Effector memory CD8-positive, alpha-beta T cell (primary cell): ENCODE measurements at regions not wholly inside any gene's neighbourhood (a gene's known extent, or its start where the extent isn't known, plus 50 kb on each side); places are given as distances from the start of the nearest gene placed in this dataset.
"Not testable (repeated sequence)": the region's sequence is repeated elsewhere in the genome, so short reads cannot be mapped to it uniquely, and the experiment has no call there.

Source experiments
- ATAC-seq: fragments of 150-1000 bp; cut with Tn5 transposase; replicated peaks from 2 replicates; pipeline ENCODE4 v1.10.0; 2021; ENCODE audit warnings: mild to moderate bottlenecking, moderate library complexity
- DNase-seq, 3 experiments: peaks; one replicate each; pipeline ENCODE4 v3.0.0; 2021
- H3K27ac Mint-ChIP-seq, 2 donors: one replicate each; pipeline ENCODE4 v1.8.0; 2022; ENCODE audit warnings: mild to moderate bottlenecking in 2 of 2, mixed read lengths in 2 of 2, moderate library complexity in 2 of 2
- H3K27me3 Mint-ChIP-seq, 2 donors: one replicate each; pipeline ENCODE4 v1.8.0; 2022; ENCODE audit warnings: mixed read lengths in 2 of 2
- H3K36me3 Mint-ChIP-seq: one replicate; pipeline ENCODE4 v1.8.0; 2022; ENCODE audit warnings: mild to moderate bottlenecking, moderate library complexity, mixed read lengths; ENCODE audit not compliant: insufficient read depth
- H3K4me1 Mint-ChIP-seq, 2 donors: one replicate each; pipeline ENCODE4 v1.8.0; 2022; ENCODE audit warnings: low read depth in 2 of 2, mixed read lengths in 2 of 2
- H3K4me3 Mint-ChIP-seq, 2 donors: one replicate each; pipeline ENCODE4 v1.8.0; 2022; ENCODE audit warnings: mild to moderate bottlenecking in 2 of 2, mixed read lengths in 2 of 2, moderate library complexity in 2 of 2
- H3K9me3 Mint-ChIP-seq, 2 donors: one replicate each; pipeline ENCODE4 v1.8.0; 2022; ENCODE audit warnings: mixed read lengths in 2 of 2

DNA sequence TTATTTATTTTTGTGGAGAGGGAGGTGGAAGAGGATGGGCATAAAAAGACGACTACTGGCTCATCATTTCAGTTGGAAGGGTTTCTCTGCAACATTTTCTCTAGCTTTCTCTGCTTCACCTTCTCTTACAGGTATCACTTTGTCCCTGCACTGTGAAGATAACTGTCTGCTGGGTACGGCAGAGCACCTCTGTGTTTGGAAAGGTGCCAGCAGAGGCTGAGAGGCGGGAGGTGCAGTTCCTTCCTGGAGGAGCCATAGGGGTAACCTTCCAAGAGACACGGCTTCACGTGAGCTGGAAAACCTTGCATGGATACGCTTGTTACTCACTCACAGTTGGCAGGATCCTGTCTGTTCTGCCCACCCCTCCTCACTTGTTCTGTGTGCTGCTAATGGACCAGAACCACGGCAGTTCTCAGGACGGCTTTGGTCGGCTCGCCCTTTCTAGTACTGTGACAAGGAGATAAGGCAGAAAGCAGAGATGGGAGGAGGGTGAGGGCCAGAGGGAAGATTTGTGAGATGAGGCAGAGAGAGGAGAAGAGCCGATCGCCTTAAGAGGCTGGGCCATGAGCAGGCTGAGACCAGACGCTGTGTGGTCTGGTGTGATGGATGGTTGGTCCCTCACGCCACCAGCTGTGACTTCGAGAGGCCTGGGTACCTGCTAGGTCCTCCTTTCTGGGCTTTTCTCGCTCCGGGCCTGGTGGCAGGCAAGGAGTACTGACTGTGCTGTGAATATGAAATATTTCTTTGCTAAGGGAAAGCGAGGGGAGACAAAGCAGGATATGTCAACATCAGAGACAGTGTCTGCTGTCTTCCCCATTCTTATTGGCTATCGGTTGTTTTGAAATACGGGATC, 66.8 kb downstream of the MRPL57 start:
- Mint-ChIP-seq H3K4me3 (no peak overlapping the region), H3K27me3 (peaks cover 15 to 31% of the 10 kb centered on the region in 2 donors), H3K27ac (no peak overlapping the region), H3K36me3 (no peaks in the 10 kb centered on the region), H3K4me1 (peaks cover 0 to 3% of the 10 kb centered on the region in 2 donors), H3K9me3 (no peaks in the 10 kb centered on the region)
- DNase-seq (no peak), ATAC-seq (no peak)

DNA sequence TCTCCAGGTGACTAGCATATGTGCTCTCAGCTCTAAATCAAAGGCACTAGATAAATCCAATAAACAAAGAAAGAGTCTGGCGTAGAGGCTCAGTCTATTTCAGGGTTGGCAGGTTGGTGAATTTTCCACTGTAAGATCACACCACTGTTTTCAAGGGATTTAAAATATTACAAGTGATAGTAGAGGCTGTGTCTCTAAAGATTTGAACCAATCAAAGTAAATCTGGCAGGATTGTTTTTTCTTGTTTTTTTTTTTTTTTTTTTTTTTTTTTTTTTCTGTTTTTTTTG, 67.4 kb downstream of the MRPL57 start:
- DNase-seq, H3K4me3 Mint-ChIP-seq, H3K27ac Mint-ChIP-seq, H3K4me1 Mint-ChIP-seq, H3K9me3 Mint-ChIP-seq, ATAC-seq, H3K36me3 Mint-ChIP-seq: not testable (repeated sequence)
- H3K27me3 Mint-ChIP-seq: peaks cover 15 to 34% of the 10 kb centered on the region in 2 donors

DNA sequence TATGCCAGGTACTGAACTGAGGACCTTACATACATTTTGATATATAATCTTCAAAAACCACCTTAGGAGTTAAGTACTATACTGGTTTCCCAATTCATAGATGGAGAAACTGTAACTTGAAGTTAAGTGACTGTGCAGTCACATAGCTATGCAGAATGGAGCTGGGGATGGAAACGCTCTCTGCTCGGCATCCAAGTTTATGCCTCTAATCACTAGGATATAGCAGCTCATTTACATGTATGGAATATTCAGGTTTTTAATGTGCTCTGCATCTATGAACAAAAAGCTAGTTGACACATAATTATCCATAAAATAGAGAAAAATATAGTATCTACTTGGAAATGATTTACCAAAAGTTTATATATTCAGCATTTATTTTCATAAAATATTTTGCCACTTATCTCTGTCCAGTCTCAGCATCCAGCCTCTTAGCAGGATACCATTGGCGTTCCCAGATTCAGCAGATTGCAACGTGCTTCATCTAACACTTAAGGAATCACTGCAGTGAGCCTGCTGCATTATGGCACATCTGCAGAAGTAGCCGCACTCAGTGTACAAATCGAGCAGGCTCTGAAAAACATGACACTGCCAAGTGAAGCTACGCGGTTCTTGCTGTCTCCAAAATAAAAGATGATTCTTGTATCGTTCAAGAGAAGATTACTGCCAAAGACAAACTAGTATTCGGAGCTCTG, 70.4 kb downstream of the MRPL57 start:
- no peak overlapping the region for H3K4me3 Mint-ChIP-seq
- peaks cover 20 to 39% of the 10 kb centered on the region in 2 donors for H3K27me3 Mint-ChIP-seq

DNA sequence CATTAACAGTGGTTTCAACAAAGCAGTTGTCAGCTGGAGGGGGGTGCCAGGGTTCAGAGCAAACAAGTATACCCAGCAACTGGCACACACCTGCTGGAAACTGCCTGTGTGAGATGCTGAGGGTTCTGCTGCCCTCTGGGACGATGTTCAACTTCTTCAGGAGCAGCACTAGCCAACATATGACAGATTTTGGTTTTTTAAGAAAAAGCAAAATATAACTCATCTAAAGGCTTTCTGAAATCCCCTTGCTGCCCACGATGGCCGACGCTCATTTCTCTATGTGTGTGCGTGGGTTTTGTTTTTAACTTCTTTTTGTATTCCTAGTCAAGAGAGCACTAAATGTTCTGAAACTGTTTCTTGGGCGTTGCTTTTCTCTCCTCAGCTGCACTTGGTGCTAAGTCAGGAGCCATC, 79.9 kb downstream of the MRPL57 start:
- no peaks in the 10 kb centered on the region for H3K36me3 Mint-ChIP-seq
- no peaks in the 10 kb centered on the region for H3K9me3 Mint-ChIP-seq
- peak overlapping the region in 1 of 2 donors; percentile 18 for H3K4me3 Mint-ChIP-seq
- H3K27me3 Mint-ChIP-seq: peaks cover 10 to 19% of the 10 kb centered on the region in 2 donors
- H3K4me1 Mint-ChIP-seq: peaks cover 5% of the 10 kb centered on the region in 2 donors
- no peak for ATAC-seq
- no peak for DNase-seq
- peak overlapping the region in 1 of 2 donors; percentile 70 for H3K27ac Mint-ChIP-seq

More for the DNA sequence above, 70.4 kb downstream of the MRPL57 start:
- no peak overlapping the region for H3K27ac Mint-ChIP-seq
- peaks cover 0 to 1% of the 10 kb centered on the region in 2 donors for H3K4me1 Mint-ChIP-seq
- no peak for DNase-seq
- no peak for ATAC-seq
- no peaks in the 10 kb centered on the region for H3K36me3 Mint-ChIP-seq
- no peaks in the 10 kb centered on the region for H3K9me3 Mint-ChIP-seq

DNA sequence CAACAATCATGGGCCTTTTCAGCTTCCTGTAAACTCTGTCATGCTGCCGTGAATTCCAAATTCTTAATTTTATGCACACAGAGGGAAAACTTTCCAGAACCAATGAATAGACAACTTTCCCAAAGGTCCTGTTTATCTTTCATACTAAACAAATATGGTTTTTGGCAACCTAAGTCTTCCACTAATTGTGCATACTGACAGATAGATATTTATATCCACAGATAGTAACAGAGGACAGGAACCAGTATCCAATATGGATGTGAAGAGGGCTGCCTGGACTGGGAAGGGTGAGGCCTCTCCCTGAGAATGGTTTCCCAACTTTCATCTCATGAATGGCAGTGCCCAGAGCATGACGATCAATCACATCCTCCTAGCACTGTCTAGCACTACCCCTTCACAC, 80.4 kb downstream of the MRPL57 start:
- Mint-ChIP-seq H3K9me3 (no peaks in the 10 kb centered on the region), H3K27me3 (peaks cover 6 to 15% of the 10 kb centered on the region in 2 donors), H3K4me3 (peak overlapping the region in 1 of 2 donors; percentile 18), H3K36me3 (no peaks in the 10 kb centered on the region), H3K4me1 (peaks cover 5% of the 10 kb centered on the region in 2 donors), H3K27ac (peak overlapping the region in 1 of 2 donors; percentile 70)
- no peak for DNase-seq
- no peak for ATAC-seq

DNA sequence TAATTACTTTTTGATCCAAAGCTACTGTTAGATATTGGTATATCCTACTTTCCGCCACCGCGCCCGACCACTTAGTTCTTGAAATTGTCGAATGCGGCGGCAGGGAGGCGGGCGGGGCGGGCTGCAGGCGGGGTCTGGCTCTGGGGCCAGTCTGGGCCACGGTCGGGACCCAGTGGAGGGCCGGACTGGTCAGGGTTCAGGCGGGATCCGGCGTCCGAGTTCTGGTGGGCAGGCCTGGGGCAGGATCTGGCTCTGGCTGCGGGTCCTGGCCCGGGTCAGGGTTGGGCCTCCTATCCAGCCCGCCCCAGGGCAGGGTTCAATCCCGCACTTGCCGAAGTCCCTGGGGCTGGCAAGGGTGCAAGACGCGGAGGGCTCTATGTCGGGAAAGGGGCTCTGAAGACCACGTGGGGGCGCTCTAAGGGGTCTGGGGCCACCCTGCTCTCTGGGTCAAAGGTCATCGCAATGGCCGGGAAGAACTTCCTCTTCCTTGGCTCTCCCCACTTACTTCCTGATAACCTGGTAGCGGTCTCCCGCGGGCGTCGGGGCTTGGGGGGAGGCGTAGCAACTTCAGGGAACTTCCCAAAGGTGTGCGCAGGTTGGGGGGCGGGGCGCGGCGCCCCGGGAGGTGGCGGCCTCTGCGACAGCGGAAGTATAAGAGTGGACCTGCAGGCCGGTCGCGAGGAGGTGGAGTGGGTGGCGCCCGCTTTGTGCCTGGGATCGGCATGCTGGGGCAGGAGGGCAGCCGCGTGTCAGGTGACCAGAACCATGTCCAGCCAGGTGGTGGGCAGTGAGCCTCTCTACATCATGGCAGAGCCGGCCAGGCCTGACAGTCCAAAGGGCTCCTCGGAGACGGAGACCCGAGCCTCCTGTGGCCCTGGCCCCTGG, 83.4 kb downstream of the MRPL57 start:
- ATAC-seq: no peak
- Mint-ChIP-seq H3K36me3 (no peaks in the 10 kb centered on the region), H3K9me3 (no peaks in the 10 kb centered on the region), H3K4me1 (peaks cover 5% of the 10 kb centered on the region in 2 donors), H3K27me3 (no peaks in the 10 kb centered on the region), H3K27ac (no peak overlapping the region), H3K4me3 (no peak overlapping the region)
- no peak for DNase-seq

DNA sequence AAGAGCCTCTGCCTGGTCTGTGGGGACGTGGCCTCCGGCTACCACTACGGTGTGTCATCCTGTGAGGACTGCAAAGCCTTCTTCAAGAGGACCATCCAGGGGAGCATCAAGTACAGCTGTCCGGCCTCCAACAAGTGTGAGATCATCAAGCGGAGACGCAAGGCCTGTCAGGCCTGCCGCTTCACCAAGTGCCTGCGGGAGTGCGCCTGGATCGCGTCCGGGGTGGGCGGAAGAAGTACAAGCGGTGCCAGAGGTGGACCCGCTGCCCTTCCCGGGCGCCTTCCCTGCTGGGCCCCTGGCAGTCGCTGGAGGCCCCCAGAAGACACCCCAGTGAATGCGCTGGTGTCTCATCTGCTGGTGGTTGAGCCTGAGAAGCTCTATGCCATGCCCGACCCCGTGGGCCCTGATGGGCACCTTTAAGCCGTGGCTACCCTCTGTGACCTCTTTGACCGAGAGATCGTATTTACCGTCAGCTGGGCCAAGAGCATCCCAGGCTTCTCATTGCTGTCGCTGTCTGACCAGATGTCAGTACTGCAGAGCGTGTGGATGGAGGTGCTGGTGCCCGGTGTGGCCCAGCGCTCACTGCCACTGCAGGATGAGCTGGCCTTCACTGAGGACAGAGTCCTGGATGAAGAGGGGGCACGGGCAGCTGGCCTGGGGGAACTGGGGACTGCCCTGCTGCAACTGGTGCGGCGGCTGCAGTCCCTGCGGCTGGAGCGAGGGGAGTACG, 84.3 kb downstream of the MRPL57 start:
- H3K4me3 Mint-ChIP-seq, H3K36me3 Mint-ChIP-seq, H3K9me3 Mint-ChIP-seq, ATAC-seq, H3K4me1 Mint-ChIP-seq, H3K27me3 Mint-ChIP-seq, DNase-seq, H3K27ac Mint-ChIP-seq: not testable (repeated sequence)

DNA sequence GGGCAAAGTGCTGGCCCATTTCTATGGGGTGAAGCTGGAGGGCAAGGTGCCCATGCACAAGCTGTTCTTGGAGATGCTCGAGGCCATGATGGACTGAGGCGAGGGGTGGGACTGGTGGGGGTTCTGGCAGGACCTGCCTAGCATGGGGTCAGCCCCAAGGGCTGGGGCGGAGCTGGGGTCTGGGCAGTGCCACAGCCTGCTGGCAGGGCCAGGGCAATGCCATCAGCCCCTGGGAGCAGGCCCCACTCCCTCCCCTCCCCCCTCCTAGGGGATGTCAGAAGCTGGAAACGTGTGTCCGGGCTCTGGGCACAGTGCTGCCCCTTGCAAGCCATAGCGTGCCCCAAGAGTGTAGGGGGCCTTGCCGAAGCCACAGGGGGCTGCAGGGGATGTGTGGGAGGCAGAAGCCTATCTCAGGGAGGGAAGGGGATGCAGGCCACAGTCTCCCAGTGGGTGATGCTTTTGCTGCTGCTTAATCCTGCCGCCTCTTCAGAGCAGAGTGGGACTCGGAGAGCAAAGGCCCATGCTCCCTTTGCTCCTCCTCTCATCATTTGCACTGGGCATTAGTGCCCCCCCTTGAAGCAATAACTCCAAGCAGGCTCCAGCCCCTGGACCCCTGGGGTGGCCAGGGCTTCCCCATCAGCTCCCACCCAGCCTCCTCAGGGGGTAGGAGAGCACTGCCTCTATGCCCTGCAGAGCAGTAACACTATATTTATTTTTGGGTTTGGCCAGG, 85.2 kb downstream of the MRPL57 start:
- DNase-seq, H3K4me3 Mint-ChIP-seq: not testable (repeated sequence)

DNA sequence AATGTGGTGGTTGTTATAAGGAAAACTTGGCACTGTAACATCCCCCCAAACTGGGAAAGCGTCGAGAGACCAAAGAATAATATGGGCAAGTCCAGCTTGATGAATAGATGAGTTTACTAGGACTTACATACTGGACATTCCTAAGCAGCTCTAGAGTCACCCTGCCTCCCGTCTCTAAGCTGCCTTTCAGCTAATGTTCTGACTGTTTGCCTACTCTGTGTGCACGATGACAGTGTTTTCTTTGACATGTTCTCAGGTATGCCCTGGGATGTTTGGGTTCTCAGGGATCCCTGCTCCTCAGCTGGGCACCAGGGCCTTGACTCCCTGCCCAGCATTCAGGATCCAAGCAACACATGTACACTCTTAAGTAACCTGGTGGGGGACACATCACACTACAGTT, 87.5 kb downstream of the MRPL57 start:
- H3K9me3 Mint-ChIP-seq, H3K4me1 Mint-ChIP-seq, H3K36me3 Mint-ChIP-seq, ATAC-seq, H3K4me3 Mint-ChIP-seq, H3K27me3 Mint-ChIP-seq, H3K27ac Mint-ChIP-seq, DNase-seq: not testable (repeated sequence)

More for the DNA sequence above, 85.2 kb downstream of the MRPL57 start:
- ATAC-seq, H3K4me1 Mint-ChIP-seq, H3K36me3 Mint-ChIP-seq, H3K27ac Mint-ChIP-seq, H3K9me3 Mint-ChIP-seq, H3K27me3 Mint-ChIP-seq: not testable (repeated sequence)

DNA sequence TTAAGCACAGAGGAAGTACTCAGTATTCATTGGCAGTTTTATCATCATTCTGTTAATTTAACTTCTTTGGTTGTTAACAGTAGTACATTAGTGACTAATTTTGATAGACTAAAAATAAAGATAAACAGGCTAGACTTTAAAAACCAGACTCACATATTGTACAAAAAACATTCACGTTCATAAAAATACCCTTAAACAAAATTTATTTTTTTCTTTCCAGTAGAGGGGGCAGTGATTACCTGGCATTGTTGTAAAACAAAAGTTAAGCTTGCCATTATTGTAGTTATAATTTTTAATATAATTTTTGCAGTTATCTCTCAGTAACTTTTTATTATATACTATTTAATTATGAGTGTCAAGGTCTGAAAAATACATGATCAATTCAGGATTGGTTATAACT, 92.0 kb downstream of the MRPL57 start:
- H3K36me3 Mint-ChIP-seq, DNase-seq, H3K4me3 Mint-ChIP-seq, H3K27ac Mint-ChIP-seq, ATAC-seq, H3K27me3 Mint-ChIP-seq, H3K9me3 Mint-ChIP-seq, H3K4me1 Mint-ChIP-seq: not testable (repeated sequence)

DNA sequence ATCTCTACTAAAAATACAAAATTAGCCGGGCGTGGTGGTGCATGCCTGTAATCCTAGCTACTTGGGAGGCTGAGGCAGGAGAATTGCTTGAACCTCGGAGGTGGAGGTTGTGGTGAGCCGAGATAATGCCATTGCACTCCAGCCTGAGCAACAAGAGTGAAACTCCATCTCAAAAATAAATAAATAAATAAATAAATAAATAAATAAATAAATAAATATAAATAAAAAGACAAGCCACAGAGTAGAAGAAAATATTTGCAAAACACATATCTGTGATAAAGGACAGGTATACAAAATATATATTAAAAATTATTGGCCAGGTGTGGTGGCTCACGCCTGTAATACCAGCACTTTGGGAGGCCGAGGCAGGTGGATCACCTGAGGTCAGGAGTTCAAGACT, 96.0 kb downstream of the MRPL57 start:
- H3K9me3 Mint-ChIP-seq, DNase-seq, H3K27me3 Mint-ChIP-seq, H3K27ac Mint-ChIP-seq, ATAC-seq, H3K4me3 Mint-ChIP-seq, H3K36me3 Mint-ChIP-seq, H3K4me1 Mint-ChIP-seq: not testable (repeated sequence)

DNA sequence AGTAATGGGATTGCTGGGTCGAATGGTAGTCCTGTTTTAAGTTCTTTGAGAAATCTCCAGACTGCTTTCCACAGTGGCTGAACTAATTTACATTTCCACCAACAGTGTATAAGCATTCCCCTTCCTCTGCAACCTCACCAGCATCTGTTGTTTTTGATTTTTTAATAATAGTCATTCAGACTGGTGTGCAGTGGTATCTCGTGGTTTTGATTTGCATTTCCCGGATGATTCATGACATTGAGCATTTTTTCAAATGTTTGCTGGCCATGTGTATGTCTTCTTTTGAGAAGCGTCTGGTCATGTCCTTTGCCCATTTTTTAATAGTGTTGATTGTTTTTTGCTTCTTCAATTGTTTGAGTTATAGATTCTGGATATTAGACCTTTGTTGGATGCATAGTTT, 98.0 kb downstream of the MRPL57 start:
- not testable (repeated sequence) for H3K4me1 Mint-ChIP-seq

More for the DNA sequence above, 98.0 kb downstream of the MRPL57 start:
- not testable (repeated sequence) for H3K9me3 Mint-ChIP-seq, DNase-seq, H3K36me3 Mint-ChIP-seq, H3K4me3 Mint-ChIP-seq, H3K27ac Mint-ChIP-seq, H3K27me3 Mint-ChIP-seq, ATAC-seq
